Cerebellar cortex (tissue), 1 donor: ENCODE measurements at regions not wholly inside any gene's neighbourhood (a gene's known extent, or its start where the extent isn't known, plus 50 kb on each side); places are given as distances from the start of the nearest gene placed in this dataset.
"Not testable (repeated sequence)": the region's sequence is repeated elsewhere in the genome, so short reads cannot be mapped to it uniquely, and the experiment has no call there.

Source experiments
- DNase-seq: peaks from one replicate; pipeline ENCODE4 v3.0.0-alpha.2; 2015; ENCODE audit warnings: low spot score

DNA sequence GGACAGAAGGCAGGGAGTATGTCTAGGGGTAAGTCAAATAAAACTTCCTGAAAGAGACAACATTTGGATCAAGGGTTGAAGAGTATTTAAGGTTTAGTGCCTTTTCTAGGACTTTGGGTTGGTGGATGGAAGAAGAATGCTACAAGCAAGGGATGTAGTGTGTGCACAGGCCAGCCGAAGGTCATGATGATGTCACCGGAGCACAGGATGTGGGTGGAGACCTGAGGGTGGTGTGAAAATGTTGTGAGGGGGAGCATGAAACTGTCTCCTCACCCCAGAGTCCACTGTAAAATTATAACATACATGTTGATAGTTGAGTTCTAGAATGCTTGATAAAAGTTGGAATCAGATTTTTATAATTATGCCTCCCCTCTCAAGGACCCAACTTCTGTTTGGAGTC is 553.3 kb upstream of the SGCD start:
- DNase-seq = no peak

DNA sequence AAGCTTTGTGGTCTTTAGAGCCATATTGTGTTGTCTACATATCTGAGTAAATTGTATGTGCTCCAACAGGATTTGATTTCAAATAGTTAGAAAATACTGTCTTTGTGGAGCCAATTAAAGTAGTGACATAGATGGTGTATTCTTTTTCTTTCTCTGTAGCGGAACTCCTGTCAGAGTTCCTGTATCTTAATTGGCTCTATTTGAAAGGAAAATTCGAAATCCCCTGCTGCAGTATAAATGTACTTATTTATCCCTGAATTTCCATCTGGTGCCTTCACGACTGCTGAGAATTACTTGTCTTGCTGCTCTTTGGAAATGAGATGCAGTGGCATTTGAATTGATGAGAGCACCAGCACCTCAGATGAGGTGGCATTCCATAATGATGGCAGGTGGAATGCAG is 546.7 kb upstream of the SGCD start:
- no peak for DNase-seq

GRCh38 chr5:155783246-155783645 is 543.7 kb upstream of the SGCD start:
- DNase-seq = no peak

DNA sequence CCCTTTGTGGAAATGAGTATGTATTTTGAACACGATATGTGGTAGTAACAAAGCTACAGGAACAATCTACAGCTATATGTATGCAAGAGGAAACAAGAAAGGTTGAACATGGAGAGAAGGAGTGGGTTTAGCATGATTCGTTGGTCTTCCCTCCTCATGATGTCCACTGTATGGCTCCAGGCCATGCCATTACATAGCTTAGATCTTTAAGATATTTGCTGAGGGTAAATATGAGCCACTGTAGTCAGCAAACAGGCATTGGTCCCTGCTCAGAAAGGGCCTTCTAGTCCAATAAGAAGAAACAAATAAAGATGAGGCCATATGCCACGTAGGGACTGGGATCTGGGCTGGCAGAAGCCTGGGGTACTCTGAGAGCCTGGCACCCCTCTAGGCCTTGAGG is 543.2 kb upstream of the SGCD start:
- no peak for DNase-seq

DNA sequence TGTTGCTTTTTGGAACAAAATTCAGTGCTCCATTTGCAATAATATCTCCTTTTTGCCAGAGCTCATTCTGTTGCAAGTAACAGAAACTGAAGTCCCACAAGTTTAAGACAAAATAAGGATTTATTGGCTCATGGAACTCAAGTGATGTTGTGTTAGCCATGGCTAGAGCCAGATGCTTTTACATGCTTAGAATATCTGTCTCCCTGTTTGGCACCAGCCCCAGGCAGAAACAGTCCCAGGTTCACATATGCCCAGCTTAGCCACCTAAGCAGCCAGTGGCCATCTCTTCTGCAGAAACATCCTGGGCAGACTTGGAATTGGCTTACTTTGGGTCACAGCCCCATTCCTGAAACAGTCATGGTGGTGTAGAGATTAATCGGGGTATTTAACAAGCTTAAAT is 540.9 kb upstream of the SGCD start:
- DNase-seq = no peak

- DNase-seq = no peak
Measured at GRCh38 chr5:155792873-155793272, 534.1 kb upstream of the SGCD start.

- DNase-seq = no peak
Measured at GRCh38 chr5:155794795-155795194, 532.2 kb upstream of the SGCD start.

DNA sequence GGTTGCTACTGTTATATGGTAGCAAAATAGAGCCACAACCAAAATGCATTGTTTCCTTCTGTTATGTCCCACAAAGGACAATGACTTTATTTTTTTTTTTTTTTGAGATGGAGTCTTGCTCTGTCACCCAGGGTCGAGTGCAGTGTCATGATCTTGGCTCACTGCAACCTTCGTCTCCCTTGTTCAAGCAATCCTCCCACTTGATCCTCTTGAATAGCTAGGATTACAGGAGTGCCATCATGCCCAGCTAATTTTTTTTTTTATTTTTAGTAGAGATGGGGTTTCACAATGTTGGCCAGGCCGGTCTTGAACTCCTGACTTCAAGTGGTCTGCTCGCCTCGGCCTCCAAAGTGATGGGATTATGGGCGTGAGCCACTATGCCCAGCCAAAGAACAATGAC is 527.7 kb upstream of the SGCD start:
- DNase-seq = no peak

GRCh38 chr5:155807884-155808576 is 518.9 kb upstream of the SGCD start:
- no peak for DNase-seq

DNA sequence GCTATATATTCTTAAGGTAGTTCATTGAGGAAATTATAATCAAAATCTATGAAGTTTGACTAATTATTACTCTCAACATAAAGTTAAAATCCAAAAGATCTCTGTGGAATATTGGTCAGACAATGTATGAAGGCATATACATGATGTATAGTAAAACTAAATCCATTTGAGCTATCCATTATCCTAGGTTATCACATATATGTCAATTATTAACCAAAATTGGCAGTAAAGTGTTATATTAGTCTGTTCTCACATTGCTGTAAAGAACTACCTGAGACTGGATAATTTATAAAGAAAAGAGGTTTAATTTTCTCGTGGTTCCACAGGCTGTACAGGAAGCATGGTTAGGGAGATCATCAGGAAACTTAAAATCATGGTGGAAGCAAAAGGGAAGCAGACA is 511.7 kb upstream of the SGCD start:
- DNase-seq = no peak

DNA sequence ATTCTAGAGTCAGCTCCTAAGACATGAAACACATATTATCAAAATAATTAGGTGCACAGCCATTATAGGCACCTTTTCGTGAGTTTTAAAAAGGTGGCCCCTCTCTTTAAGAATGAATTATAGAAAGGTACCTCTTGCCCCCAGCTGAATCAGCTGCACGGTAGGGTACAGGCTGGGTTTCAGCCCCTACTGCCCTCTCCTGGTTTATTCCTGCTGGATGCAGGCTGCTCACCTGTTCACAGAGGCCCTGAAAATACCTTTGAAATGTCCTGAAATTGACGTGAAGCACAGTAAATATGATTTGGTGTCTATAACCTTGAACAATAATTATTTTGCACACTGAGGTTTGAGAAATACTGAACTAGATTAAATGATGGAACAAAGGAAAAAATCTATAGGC is 504.8 kb upstream of the SGCD start:
- DNase-seq = no peak

GRCh38 chr5:155826611-155827507 is 500.1 kb upstream of the SGCD start:
- no peak for DNase-seq

GRCh38 chr5:155827508-155827815 is 499.5 kb upstream of the SGCD start:
- not testable (repeated sequence) for DNase-seq

DNA sequence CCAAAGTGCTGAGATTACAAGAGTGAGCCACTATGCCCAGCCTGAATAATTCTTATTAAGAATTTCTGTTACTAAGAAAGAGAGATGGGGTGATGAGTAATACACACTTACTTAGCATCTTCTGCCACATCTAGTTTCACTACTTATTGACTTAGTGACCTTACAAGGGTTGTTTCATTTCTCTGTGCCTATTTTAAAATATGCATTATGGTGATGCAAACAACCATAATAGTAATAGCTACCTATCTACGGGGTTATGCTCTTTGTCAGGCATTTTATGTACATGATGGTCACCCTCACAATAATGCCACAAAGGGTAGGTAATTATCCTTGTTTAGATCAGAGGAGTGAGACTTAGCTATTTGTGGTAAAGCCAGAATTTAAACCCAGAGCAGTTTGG is 499.0 kb upstream of the SGCD start:
- DNase-seq = no peak

GRCh38 chr5:155831491-155831890 is 495.5 kb upstream of the SGCD start:
- no peak for DNase-seq

GRCh38 chr5:155833287-155833686 is 493.7 kb upstream of the SGCD start:
- DNase-seq = no peak

- no peak for DNase-seq
Measured at GRCh38 chr5:155834271-155834975, 492.5 kb upstream of the SGCD start.

DNA sequence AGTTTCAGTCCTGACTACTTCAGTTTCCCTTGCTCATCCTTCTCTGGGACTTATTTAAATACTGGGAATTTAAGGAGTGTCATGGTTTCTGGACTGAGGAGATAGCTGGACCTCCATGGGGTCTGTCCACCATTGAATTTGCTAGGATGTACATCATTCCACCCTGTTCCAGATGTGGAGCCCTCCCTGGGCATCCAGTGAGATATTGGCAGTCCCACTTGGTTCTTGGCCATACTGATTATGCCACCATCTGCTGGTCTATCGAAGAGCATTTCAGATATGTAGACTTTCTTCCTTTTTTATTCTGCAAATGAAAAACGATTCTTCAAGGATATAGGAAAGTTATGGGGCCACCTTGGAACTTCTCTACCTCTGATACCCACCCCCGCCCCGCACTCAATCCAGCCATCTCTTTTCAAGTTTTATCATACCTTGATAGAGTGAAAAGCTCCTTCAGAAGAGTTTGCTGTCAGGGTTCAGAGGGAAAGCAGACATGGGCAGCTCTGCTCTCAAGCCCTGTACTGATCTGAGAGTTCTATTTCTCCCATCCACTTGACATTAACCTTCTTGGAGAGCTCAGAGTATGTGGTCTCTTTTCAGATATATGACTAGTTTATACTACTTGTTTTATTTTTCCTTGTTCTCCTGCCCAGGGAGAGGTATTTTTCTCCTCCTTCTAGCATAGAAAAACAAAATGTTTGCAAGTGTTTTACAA is 490.7 kb upstream of the SGCD start:
- no peak for DNase-seq

DNA sequence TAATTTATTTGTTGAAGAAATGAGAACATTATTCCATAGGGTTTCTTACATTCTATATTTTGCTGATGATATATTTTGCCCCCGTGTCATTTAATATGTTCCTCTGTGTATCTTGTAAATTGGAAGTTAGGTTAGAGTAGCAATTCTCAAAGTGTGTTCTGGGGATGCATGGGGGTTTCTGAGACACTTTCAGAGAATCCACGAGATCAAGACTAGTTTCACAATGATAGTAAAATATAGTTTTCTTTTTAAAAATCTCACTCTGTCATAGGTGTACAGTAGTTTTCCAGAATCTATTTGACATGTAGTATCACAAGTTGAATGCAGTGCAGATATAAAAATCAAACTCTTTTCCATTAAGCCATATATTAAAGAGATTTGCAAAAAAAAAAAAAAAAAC is 488.6 kb upstream of the SGCD start:
- no peak for DNase-seq

DNA sequence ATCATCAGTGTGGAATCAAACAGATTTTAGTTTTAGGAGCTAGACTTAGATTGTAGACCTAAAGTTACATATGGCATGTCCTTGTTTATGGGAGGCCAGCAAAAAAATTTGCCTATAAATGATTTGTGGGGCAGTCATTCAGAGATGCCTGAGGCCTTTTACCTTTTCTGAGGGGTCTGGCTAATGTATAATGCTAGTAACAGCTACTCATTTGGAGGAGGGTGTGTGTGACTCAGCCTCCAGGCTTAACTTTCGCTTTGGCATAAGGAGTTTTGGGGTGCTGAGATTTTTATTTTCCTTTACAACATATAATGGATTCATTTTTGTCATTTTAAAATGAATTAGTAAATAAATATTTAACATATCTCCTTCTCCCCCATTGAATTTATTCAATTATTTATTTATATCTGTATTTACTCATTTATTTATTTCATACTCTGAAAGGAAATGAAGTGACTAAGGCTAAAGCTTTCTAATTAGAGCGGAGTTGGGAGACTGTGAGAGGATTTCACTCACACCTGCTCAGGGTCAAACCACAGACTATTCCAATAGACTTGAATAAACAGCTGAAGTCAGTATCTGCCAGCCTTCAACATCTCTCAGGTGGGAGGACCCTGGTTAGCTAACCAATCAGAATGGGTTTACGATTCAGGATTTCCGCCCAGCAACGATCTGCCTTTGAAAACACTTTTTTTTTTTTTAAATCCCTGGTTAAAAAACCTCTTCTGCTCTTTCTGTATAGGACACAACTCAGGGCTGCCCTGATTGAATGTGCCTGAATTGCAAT is 487.5 kb upstream of the SGCD start:
- no peak for DNase-seq

DNA sequence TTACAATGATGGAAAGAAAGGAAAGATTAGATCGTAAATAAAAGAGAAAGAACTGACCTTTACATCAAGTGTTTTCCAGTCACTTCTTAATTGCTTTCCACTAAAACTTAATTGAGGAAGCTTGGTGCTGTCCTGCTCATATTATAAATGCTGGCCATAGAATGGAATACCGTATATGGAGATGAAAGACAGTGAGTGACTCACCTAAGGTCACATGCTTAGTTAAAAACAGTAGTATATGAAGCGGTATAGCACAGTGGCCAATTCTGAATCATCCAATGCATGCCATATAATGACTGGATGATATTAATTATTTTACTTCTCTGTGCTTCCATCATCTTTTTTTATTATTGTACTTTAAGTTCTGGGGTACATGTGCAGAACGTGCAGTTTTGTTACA is 482.4 kb upstream of the SGCD start:
- DNase-seq = no peak

GRCh38 chr5:155850370-155850769 is 476.6 kb upstream of the SGCD start:
- DNase-seq = no peak
